ENCODE measurements at regions not wholly inside any gene's neighbourhood (a gene's known extent, or its start where the extent isn't known, plus 50 kb on each side); places are given as distances from the start of the nearest gene placed in this dataset.

DNA sequence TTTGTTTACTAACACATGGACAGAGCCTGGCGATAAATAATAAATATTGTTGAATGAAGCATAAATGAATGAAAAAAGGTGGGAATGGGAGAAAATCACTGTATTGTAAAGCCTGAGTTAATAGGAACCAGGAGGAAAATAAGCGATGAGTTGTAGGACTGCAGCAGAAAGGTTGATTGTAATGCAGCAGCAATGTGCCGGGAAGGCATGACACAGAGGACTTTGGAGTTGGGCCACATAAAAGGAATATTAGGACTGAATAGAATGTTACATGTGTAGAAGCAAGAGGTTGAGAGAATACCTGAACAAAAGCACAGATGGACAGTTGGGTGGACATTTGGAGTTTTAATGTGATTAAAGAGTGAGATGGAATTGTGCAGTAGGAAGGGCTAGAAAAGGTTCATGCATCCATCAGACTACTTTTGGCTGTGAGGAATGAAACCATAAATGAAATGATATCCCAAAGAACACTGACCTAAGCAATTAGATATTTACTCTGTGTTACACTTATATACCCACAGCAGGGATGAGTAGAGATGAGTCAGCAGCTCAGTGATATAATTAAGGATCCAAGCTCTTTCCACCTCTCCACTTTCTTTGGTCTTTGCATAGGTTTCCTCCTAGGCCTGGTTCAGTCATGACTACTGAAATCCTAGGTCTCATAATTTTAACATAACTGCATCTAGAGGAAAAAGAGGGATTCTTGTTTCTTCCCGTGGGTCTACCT lies 55.4 kb downstream of the CCER1 start:
- H3K4me3 ChIP-seq (ENCODE audit: control insufficient read depth, low read depth, low read length) = no peak overlapping the region
- TF ChIP-seq, protein P1, sequence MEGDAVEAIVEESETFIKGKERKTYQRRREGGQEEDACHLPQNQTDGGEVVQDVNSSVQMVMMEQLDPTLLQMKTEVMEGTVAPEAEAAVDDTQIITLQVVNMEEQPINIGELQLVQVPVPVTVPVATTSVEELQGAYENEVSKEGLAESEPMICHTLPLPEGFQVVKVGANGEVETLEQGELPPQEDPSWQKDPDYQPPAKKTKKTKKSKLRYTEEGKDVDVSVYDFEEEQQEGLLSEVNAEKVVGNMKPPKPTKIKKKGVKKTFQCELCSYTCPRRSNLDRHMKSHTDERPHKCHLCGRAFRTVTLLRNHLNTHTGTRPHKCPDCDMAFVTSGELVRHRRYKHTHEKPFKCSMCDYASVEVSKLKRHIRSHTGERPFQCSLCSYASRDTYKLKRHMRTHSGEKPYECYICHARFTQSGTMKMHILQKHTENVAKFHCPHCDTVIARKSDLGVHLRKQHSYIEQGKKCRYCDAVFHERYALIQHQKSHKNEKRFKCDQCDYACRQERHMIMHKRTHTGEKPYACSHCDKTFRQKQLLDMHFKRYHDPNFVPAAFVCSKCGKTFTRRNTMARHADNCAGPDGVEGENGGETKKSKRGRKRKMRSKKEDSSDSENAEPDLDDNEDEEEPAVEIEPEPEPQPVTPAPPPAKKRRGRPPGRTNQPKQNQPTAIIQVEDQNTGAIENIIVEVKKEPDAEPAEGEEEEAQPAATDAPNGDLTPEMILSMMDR (conservative IDR thresholded peaks at IDR 0.05; ENCODE audit: control insufficient read depth, insufficient read depth, low read depth, low read length) = no peak
- peak; percentile 71 for DNase-seq (ENCODE audit: low read depth)

DNA sequence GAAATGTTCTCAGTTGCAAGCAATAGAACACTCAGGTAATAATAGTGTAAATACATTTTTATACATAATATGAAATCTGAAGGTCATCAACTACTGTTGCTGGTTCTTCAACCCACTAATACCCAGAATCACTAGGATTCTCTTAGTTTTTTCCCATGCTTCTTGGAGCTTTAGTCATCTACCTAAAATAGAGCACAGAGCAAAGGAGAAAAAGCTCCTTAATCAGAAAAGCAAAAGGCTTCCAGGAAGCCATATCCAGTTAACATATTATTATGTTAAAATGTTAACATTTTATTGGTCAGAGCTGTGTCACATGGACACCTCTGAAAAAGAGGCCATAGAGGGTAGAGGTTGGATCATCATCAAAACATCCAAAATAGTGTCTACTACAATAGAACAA lies 57.0 kb downstream of the CCER1 start:
- no peak overlapping the region for H3K4me3 ChIP-seq (ENCODE audit: control insufficient read depth, low read depth, low read length)
- TF ChIP-seq, protein P1 (conservative IDR thresholded peaks at IDR 0.05; ENCODE audit: control insufficient read depth, insufficient read depth, low read depth, low read length) = no peak
- no peak for DNase-seq (ENCODE audit: low read depth)

DNA sequence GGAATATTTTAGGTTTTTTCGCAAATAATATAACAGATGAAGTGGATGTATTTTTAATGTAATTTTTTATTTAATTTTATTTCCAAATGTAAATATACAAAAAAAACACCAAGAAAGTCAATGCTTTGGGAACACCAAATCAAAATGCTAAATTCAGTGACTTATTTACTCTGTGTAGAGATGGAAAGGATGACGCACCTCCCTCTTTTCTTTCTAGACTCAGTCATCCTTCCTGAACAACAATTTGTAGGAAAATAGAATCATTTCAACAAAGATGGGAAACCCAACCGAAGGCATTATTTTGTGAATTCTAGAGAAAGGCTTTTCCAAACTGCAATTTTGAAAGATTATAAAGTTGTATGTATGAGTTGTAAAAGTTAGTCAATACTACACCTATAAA lies 57.7 kb downstream of the CCER1 start:
- TF ChIP-seq, protein P1 (conservative IDR thresholded peaks at IDR 0.05; ENCODE audit: control insufficient read depth, insufficient read depth, low read depth, low read length) = no peak
- DNase-seq (ENCODE audit: low read depth) = no peak
- H3K4me3 ChIP-seq (ENCODE audit: control insufficient read depth, low read depth, low read length) = no peak overlapping the region

DNA sequence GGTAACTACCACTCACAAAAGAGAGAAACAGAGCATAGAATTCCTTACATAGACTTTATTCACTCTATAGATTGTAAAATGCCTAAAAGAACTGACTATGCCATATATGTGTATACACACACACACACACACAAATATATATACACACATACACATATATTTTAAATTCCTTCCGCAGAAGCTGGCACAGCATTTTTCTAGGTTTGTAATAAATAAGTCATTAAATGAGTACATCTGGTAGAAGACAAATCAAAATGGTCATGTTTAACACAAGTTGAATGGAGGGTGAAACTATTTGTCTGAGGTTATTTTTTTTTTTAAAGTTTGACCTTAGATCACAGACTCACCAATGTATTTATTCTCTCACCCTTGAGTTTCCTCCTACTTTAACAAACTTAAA lies 58.2 kb downstream of the CCER1 start:
- DNase-seq (ENCODE audit: low read depth) = no peak
- TF ChIP-seq, protein P1 (conservative IDR thresholded peaks at IDR 0.05; ENCODE audit: control insufficient read depth, insufficient read depth, low read depth, low read length) = no peak
- no peak overlapping the region for H3K4me3 ChIP-seq (ENCODE audit: control insufficient read depth, low read depth, low read length)

DNA sequence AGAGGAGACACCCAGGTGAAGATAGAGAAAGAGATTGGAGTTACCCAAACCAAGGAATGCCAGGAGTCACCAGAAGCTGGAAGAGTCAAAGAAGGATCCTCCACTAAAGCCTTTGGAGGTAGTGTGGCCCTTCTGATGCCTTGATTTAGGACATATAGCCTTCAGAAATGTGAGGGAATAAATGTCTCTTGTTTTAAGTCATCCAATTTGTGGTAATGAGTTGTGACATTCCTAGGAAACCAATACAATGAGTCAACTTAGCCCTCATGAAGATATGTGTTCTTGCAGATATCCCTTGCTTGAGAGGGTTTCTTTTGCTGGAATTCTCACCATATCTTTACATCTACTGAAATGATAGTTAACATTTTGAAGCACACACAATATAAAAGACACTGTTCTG lies 58.8 kb downstream of the CCER1 start:
- H3K4me3 ChIP-seq (ENCODE audit: control insufficient read depth, low read depth, low read length) = no peak overlapping the region
- TF ChIP-seq, protein P1 (conservative IDR thresholded peaks at IDR 0.05; ENCODE audit: control insufficient read depth, insufficient read depth, low read depth, low read length) = no peak
- DNase-seq (ENCODE audit: low read depth) = peak; percentile 83

DNA sequence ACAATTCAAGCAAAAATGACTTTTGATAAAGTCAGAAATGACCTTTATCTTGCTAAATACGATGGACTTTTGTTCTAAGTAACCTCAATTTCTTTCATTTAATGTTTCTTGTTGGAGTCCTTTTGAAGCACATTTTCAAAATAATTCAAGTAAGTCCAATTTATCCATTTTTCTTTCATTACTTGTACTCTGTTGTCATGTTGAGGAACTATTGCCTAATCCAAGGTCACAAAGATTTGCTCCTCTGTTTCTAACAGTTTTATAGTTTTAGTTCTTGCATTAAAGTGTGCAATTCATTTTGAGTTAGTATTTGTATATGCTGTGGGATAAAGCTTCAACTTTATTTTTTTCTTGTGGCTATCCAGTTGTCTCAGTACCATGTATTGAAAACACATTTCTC lies 66.7 kb downstream of the CCER1 start:
- peak; percentile 23 for DNase-seq (ENCODE audit: low read depth)
- H3K4me3 ChIP-seq (ENCODE audit: control insufficient read depth, low read depth, low read length) = no peak overlapping the region
- TF ChIP-seq, protein P1 (conservative IDR thresholded peaks at IDR 0.05; ENCODE audit: control insufficient read depth, insufficient read depth, low read depth, low read length) = no peak

Data from fibroblast of mammary gland (primary cell).